Trophoblast cell (in vitro differentiated cells and primary cell): ENCODE measurements at regions not wholly inside any gene's neighbourhood (a gene's known extent, or its start where the extent isn't known, plus 50 kb on each side); places are given as distances from the start of the nearest gene placed in this dataset.

Source experiments
- DNase-seq, 2 donors: peaks; one replicate each; pipeline ENCODE4 v3.0.0-alpha.2; 2016
- H2AFZ ChIP-seq: 2 replicates; pipeline ENCODE4 v1.6.1; 2013; ENCODE audit warnings: low read length, moderate library complexity, mild to moderate bottlenecking; ENCODE audit not compliant: insufficient read depth, poor library complexity
- H2AK5ac ChIP-seq: 2 replicates; pipeline ENCODE4 v1.6.1; 2013; ENCODE audit warnings: mild to moderate bottlenecking, low read length
- H2BK120ac ChIP-seq: 2 replicates; pipeline ENCODE4 v1.6.1; 2013; ENCODE audit warnings: low read length, mild to moderate bottlenecking, moderate library complexity; ENCODE audit not compliant: insufficient read depth, poor library complexity
- H2BK12ac ChIP-seq: 2 replicates; pipeline ENCODE4 v1.6.1; 2013; ENCODE audit warnings: mild to moderate bottlenecking, low read length, moderate library complexity
- H2BK5ac ChIP-seq: 2 replicates; pipeline ENCODE4 v1.6.1; 2013; ENCODE audit warnings: low read length, low read depth, moderate library complexity, mild to moderate bottlenecking; ENCODE audit not compliant: poor library complexity
- H3K14ac ChIP-seq: 2 replicates; pipeline ENCODE4 v1.6.1; 2013; ENCODE audit warnings: mild to moderate bottlenecking, low read length
- H3K18ac ChIP-seq: 2 replicates; pipeline ENCODE4 v1.6.1; 2013; ENCODE audit warnings: mild to moderate bottlenecking, low read length
- H3K23ac ChIP-seq: 2 replicates; pipeline ENCODE4 v1.6.1; 2013; ENCODE audit warnings: low read length
- H3K27ac ChIP-seq: 2 replicates; pipeline ENCODE4 v1.5.1; 2013; ENCODE audit warnings: low read depth, mild to moderate bottlenecking, inconsistent platforms, low read length, moderate library complexity
- H3K27me3 ChIP-seq: 2 replicates; pipeline ENCODE4 v1.6.1; 2013; ENCODE audit warnings: inconsistent platforms, mild to moderate bottlenecking, low read length, moderate library complexity; ENCODE audit not compliant: insufficient read depth
- H3K36me3 ChIP-seq, 2 experiments: 1 replicate in 1 of 2; 2 replicates in 1 of 2; pipeline ENCODE4 v1.6.1; 2013; ENCODE audit warnings: low read length in 2 of 2, mild to moderate bottlenecking in 2 of 2, moderate library complexity in 1 of 2; ENCODE audit not compliant: insufficient read depth in 2 of 2, control insufficient read depth in 1 of 2
- H3K4ac ChIP-seq: 2 replicates; pipeline ENCODE4 v1.6.1; 2013; ENCODE audit warnings: low read depth, mild to moderate bottlenecking, low read length, moderate library complexity
- H3K4me1 ChIP-seq, 2 experiments: 1 replicate in 1 of 2; 2 replicates in 1 of 2; pipeline ENCODE4 v1.6.1; 2013; ENCODE audit warnings: low read length in 2 of 2, mild to moderate bottlenecking in 2 of 2, moderate library complexity in 1 of 2; ENCODE audit not compliant: insufficient read depth in 2 of 2, control insufficient read depth in 1 of 2
- H3K4me2 ChIP-seq: 2 replicates; pipeline ENCODE4 v1.6.1; 2013; ENCODE audit warnings: inconsistent platforms, mild to moderate bottlenecking, low read length, moderate library complexity
- H3K4me3 ChIP-seq: 2 replicates; pipeline ENCODE4 v1.5.1; 2013; ENCODE audit warnings: mild to moderate bottlenecking, low read depth, low read length, inconsistent platforms
- H3K79me1 ChIP-seq: one replicate; pipeline ENCODE4 v1.6.1; 2013; ENCODE audit warnings: low read length
- H3K79me2 ChIP-seq: 2 replicates; pipeline ENCODE4 v1.6.1; 2013; ENCODE audit warnings: low read length, mild to moderate bottlenecking; ENCODE audit not compliant: control insufficient read depth, insufficient read depth, poor library complexity
- H3K9ac ChIP-seq: 2 replicates; pipeline ENCODE4 v1.6.1; 2013; ENCODE audit warnings: mild to moderate bottlenecking, low read length
- H3K9me3 ChIP-seq: 2 replicates; pipeline ENCODE4 v1.6.1; 2013; ENCODE audit warnings: low read depth, mild to moderate bottlenecking, control low read depth, inconsistent platforms, low read length; ENCODE audit not compliant: insufficient read depth
- H4K12ac ChIP-seq: 2 replicates; pipeline ENCODE4 v1.6.1; 2013; ENCODE audit warnings: low read depth, mild to moderate bottlenecking, low read length, moderate library complexity
- H4K8ac ChIP-seq: 2 replicates; pipeline ENCODE4 v1.6.1; 2013; ENCODE audit warnings: low read depth, mild to moderate bottlenecking, low read length, moderate library complexity
- H4K91ac ChIP-seq: one replicate; pipeline ENCODE4 v1.6.1; 2013; ENCODE audit warnings: low read depth, mild to moderate bottlenecking, low read length, moderate library complexity
- WGBS: extraction: QIAGEN DNeasy Blood & Tissue Kit; methylation state at CpG from one replicate; pipeline ENCODE4 v1.1.7; 2013; ENCODE audit warnings: missing lambda C conversion rate; ENCODE audit not compliant: insufficient read length, insufficient coverage; ENCODE audit errors: extremely low coverage; 5-methylcytosine and 5-hydroxymethylcytosine counted together

DNA sequence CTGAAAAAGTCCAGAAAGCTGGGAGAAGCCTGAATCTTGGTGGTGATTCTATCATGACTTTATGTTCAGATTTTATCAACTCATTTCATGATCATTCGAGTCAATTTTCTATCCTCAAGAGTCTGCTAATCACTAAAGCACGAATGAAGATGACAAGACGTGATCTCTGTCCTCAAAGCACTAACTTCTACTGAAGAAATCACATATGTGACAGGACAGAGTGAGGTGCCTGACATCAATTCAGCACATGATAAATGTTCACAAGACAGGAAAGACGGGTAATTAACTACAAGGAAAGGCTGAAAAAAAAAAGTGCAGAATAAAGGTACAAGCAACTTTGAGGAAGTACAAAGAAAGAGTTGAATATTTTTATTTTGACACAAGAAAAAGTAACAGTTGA is 487.1 kb downstream of the EFNB2 start:
- no peak overlapping the region for H3K4me3 ChIP-seq
- WGBS: no CpG with 5 or more reads among the region's 4 CpGs
- no peak overlapping the region for H2BK120ac ChIP-seq
- no peak overlapping the region for H3K27ac ChIP-seq
- H3K18ac ChIP-seq: no peak overlapping the region
- H3K36me3 ChIP-seq: no peaks in the 10 kb centered on the region
- no peak overlapping the region for H3K14ac ChIP-seq
- H3K9me3 ChIP-seq: no peaks in the 10 kb centered on the region
- no peak overlapping the region for H3K4ac ChIP-seq
- H3K27me3 ChIP-seq: no peaks in the 10 kb centered on the region
- no peak overlapping the region for H4K91ac ChIP-seq
- no peaks in the 10 kb centered on the region for H3K79me1 ChIP-seq
- no peak overlapping the region for H2BK12ac ChIP-seq
- no peak overlapping the region for H4K12ac ChIP-seq
- H2AK5ac ChIP-seq: no peak overlapping the region
- no peaks in the 10 kb centered on the region for H3K79me2 ChIP-seq
- no peak overlapping the region for H2AFZ ChIP-seq
- H3K9ac ChIP-seq: no peak overlapping the region
- no peak for DNase-seq
- no peak overlapping the region for H4K8ac ChIP-seq
- H2BK5ac ChIP-seq: no peak overlapping the region
- H3K4me2 ChIP-seq: no peak overlapping the region
- H3K23ac ChIP-seq: no peak overlapping the region
- H3K4me1 ChIP-seq: no peaks in the 10 kb centered on the region

- Histone ChIP-seq H2AFZ (no peak overlapping the region), H3K27me3 (no peaks in the 10 kb centered on the region), H3K4me3 (no peak overlapping the region), H3K4me2 (no peak overlapping the region), H3K36me3 (no peaks in the 10 kb centered on the region), H3K4me1 (no peaks in the 10 kb centered on the region), H3K18ac (no peak overlapping the region), H3K9ac (no peak overlapping the region), H4K8ac (no peak overlapping the region), H2BK5ac (no peak overlapping the region), H2BK12ac (no peak overlapping the region), H4K91ac (no peak overlapping the region), H4K12ac (no peak overlapping the region), H3K79me1 (no peaks in the 10 kb centered on the region), H2AK5ac (no peak overlapping the region), H3K27ac (no peak overlapping the region), H3K9me3 (no peaks in the 10 kb centered on the region), H3K4ac (no peak overlapping the region), H3K79me2 (no peaks in the 10 kb centered on the region), H2BK120ac (no peak overlapping the region), H3K14ac (no peak overlapping the region), H3K23ac (no peak overlapping the region)
- DNase-seq: no peak
- WGBS: no CpG with 5 or more reads among the region's 1 CpG
Measured at GRCh38 chr13:106047859-106048258, 487.6 kb downstream of the EFNB2 start.

DNA sequence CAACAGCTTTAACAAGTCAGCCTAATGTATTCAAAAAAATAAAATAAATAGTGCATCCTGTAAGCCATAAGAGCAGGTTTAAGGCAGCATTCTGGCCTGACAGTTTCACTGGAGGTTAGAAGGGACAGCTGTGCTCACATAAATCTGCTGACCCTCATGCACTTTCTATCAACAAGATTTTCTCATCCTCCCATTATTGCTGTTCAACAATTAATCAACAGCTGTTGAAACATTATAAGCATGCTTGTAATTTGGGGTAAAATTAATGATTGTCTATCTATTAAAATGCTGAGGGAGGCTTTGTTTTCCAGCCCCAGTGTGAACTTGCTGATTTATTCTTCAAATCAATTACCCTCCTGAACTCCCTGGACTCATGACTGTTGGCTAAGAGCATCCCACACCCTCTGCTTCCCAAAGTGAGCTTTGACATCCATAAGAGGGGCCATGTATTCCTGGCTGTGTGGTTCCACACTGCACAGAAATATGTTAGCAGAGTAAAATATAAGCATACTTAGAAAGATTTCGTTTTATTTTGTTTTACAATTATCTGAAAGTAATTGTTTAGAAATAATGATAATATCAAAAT is 492.4 kb downstream of the EFNB2 start:
- H3K79me1 ChIP-seq: no peaks in the 10 kb centered on the region
- no peaks in the 10 kb centered on the region for H3K4me1 ChIP-seq
- no peak overlapping the region for H3K14ac ChIP-seq
- no peak overlapping the region for H2AK5ac ChIP-seq
- no peaks in the 10 kb centered on the region for H3K9me3 ChIP-seq
- no CpG with 5 or more reads among the region's 1 CpG for WGBS
- no peak overlapping the region for H3K4me2 ChIP-seq
- H2BK120ac ChIP-seq: no peak overlapping the region
- no peak overlapping the region for H4K12ac ChIP-seq
- H3K27ac ChIP-seq: no peak overlapping the region
- H3K4ac ChIP-seq: no peak overlapping the region
- H3K18ac ChIP-seq: no peak overlapping the region
- no peak overlapping the region for H4K8ac ChIP-seq
- no peaks in the 10 kb centered on the region for H3K27me3 ChIP-seq
- H2BK5ac ChIP-seq: no peak overlapping the region
- no peak overlapping the region for H3K23ac ChIP-seq
- H3K4me3 ChIP-seq: no peak overlapping the region
- DNase-seq: no peak
- no peaks in the 10 kb centered on the region for H3K79me2 ChIP-seq
- no peak overlapping the region for H2AFZ ChIP-seq
- no peak overlapping the region for H2BK12ac ChIP-seq
- no peak overlapping the region for H3K9ac ChIP-seq
- no peak overlapping the region for H4K91ac ChIP-seq
- no peaks in the 10 kb centered on the region for H3K36me3 ChIP-seq

GRCh38 chr13:106041445-106041844 is 494.0 kb downstream of the EFNB2 start:
- Histone ChIP-seq H3K27me3 (no peaks in the 10 kb centered on the region), H2BK120ac (no peak overlapping the region), H3K4ac (no peak overlapping the region), H3K23ac (no peak overlapping the region), H3K79me1 (no peaks in the 10 kb centered on the region), H3K4me1 (no peaks in the 10 kb centered on the region), H3K4me3 (no peak overlapping the region), H4K8ac (no peak overlapping the region), H3K79me2 (no peaks in the 10 kb centered on the region), H3K4me2 (no peak overlapping the region), H3K18ac (no peak overlapping the region), H3K36me3 (no peaks in the 10 kb centered on the region), H2AFZ (no peak overlapping the region), H3K14ac (no peak overlapping the region), H3K27ac (no peak overlapping the region), H2BK5ac (no peak overlapping the region), H4K91ac (no peak overlapping the region), H4K12ac (no peak overlapping the region), H2AK5ac (no peak overlapping the region), H3K9ac (no peak overlapping the region), H3K9me3 (no peaks in the 10 kb centered on the region), H2BK12ac (no peak overlapping the region)
- DNase-seq: no peak
- no CpG with 5 or more reads among the region's 3 CpGs for WGBS
